ENCODE measurements at regions not wholly inside any gene's neighbourhood (a gene's known extent, or its start where the extent isn't known, plus 50 kb on each side); places are given as distances from the start of the nearest gene placed in this dataset.

GRCh38 chr3:34196914-34197313 is 398.5 kb downstream of the PDCD6IP start:
- no peak for TF ChIP-seq POLR2A (IDR thresholded peaks at IDR 0.05; ENCODE audit: low read depth, low read length)
- no peak for TF ChIP-seq POLR2AphosphoS5 (IDR thresholded peaks at IDR 0.05; ENCODE audit: low read depth, low read length)
- TF ChIP-seq TAF1 (IDR thresholded peaks at IDR 0.05; ENCODE audit: borderline replicate concordance, low read depth, low read length), result no peak

Data from GM12892 (cell line).